Globus pallidus (tissue), 1 donor: ENCODE measurements at regions not wholly inside any gene's neighbourhood (a gene's known extent, or its start where the extent isn't known, plus 50 kb on each side); places are given as distances from the start of the nearest gene placed in this dataset.
A peak's percentile ranks its signal among the peaks of the same experiment; 100 is the strongest.

ENCODE experiments used
- DNase-seq: peaks from one replicate; pipeline ENCODE4 v3.0.0-alpha.2; 2015; ENCODE audit warnings: low spot score

- DNase-seq: no peak
Observed at GRCh38 chr2:59073286-59073685, 832.2 kb upstream of the FANCL start.

- no peak for DNase-seq
Observed at GRCh38 chr2:59068255-59068654, 827.1 kb upstream of the FANCL start.

- no peak for DNase-seq
Observed at GRCh38 chr2:59066787-59067399, 825.8 kb upstream of the FANCL start.

GRCh38 chr2:59047373-59047995, 806.4 kb upstream of the FANCL start:
- DNase-seq: no peak

GRCh38 chr2:59046401-59047372, 805.6 kb upstream of the FANCL start:
- DNase-seq: no peak

GRCh38 chr2:59044736-59045135, 803.6 kb upstream of the FANCL start:
- no peak for DNase-seq

- DNase-seq: no peak
Observed at GRCh38 chr2:59041139-59041538, 800.0 kb upstream of the FANCL start.

GRCh38 chr2:59034837-59035236, 793.7 kb upstream of the FANCL start:
- DNase-seq: no peak

- no peak for DNase-seq
Observed at GRCh38 chr2:59034106-59034505, 793.0 kb upstream of the FANCL start.

GRCh38 chr2:59033661-59034060, 792.5 kb upstream of the FANCL start:
- DNase-seq: no peak

- DNase-seq: no peak
Observed at GRCh38 chr2:59032499-59032898, 791.4 kb upstream of the FANCL start.

- no peak for DNase-seq
Observed at GRCh38 chr2:59029058-59029457, 787.9 kb upstream of the FANCL start.

GRCh38 chr2:59027320-59027719, 786.2 kb upstream of the FANCL start:
- no peak for DNase-seq

GRCh38 chr2:59025157-59025757, 784.1 kb upstream of the FANCL start:
- DNase-seq: peak; percentile 16

GRCh38 chr2:59021786-59022185, 780.7 kb upstream of the FANCL start:
- DNase-seq: no peak

GRCh38 chr2:59019566-59020159, 778.5 kb upstream of the FANCL start:
- DNase-seq: no peak

GRCh38 chr2:59018737-59019136, 777.6 kb upstream of the FANCL start:
- DNase-seq: no peak

GRCh38 chr2:59015027-59015426, 773.9 kb upstream of the FANCL start:
- DNase-seq: no peak

GRCh38 chr2:59012971-59013370, 771.8 kb upstream of the FANCL start:
- DNase-seq: no peak

- DNase-seq: no peak
Observed at GRCh38 chr2:59012234-59012633, 771.1 kb upstream of the FANCL start.

- no peak for DNase-seq
Observed at GRCh38 chr2:59008950-59009349, 767.8 kb upstream of the FANCL start.
